DMS53 treated with DMSO at 0.1 percent for 48 hours (cell line): ENCODE measurements at regions not wholly inside any gene's neighbourhood (a gene's known extent, or its start where the extent isn't known, plus 50 kb on each side); places are given as distances from the start of the nearest gene placed in this dataset.
"Not testable (repeated sequence)": the region's sequence is repeated elsewhere in the genome, so short reads cannot be mapped to it uniquely, and the experiment has no call there.

Source experiments
- DNase-seq: peaks from one replicate; lab custom pipeline; 2025; ENCODE audit not compliant: unreplicated experiment; lab: John Stamatoyannopoulos, UW

DNA sequence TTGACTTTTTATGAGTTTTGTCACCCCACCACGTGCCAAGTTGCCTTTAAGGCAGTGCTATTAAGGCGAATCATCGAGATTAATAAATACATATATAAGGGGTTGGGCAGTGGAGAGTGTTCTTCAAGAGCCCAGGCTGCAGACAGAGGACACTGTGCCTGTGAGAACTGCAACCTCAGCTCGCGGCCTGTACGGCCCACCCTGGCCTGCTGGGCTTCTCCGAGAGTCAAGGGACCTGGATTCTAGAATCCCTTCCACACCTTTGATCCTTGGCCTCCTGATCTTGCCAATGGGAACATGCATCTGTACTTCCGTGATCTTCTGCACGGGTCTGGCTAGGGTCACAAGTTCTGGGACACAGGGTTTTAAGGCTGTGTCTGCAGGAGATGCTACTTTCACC, 54.5 kb downstream of the IRX5 start:
- no peak for DNase-seq

DNA sequence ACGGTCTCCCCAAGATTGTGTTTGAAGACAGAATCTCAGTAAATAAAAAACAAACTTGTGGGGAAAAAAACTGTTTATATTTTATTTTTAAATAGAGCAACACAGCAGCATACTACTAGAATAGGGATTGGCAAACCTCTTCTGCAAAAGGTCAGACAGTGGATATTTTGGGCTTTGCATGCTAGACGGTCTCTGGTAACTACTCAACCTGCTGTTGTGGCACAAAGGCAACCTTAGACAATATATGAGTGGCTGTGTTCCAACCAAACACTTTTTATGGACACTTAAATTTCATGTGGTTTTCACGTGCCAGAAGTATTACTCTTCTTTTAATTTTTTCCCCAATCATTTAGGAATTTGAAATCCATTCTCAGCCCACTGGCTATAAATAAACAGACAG, 55.0 kb downstream of the IRX5 start:
- no peak for DNase-seq

DNA sequence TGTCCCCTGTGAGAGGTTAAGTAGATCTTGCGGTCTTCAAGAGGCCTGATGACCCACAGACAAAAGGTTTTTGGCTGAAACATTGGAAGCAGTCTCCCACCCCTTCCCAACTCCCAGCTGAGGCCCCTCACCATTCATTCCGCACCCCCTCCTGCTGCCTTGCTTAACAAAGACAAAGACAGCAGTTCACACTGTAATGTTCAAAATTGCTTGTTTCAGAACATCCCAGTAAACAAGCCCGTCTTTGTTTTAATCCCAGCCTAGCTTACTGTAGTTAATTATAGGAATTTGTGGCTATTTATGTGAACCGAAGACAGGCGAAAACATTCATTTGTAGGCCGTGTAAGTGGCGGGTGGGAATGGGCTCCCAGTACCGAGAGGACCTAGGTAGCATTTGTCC, 55.7 kb downstream of the IRX5 start:
- DNase-seq: no peak

DNA sequence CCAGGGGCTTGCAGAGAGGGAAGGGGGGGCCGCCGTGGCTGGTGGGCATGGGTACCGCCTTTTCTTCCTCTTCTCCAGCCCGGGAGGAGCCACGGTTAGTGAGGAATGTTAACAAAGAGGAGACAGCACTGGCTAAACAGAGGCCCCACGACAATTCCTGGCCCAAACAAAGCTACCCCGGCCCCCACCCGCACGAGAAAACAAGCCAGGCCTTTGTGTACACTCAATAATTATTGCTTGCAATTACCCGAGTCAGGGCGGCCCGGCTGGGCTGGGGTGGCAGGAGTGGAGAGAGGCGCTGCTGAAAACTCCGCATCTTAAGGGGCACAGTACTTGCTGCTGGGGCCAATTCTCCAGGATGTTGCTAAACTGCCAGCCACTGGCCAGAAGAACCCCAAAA, 56.4 kb downstream of the IRX5 start:
- DNase-seq: no peak

DNA sequence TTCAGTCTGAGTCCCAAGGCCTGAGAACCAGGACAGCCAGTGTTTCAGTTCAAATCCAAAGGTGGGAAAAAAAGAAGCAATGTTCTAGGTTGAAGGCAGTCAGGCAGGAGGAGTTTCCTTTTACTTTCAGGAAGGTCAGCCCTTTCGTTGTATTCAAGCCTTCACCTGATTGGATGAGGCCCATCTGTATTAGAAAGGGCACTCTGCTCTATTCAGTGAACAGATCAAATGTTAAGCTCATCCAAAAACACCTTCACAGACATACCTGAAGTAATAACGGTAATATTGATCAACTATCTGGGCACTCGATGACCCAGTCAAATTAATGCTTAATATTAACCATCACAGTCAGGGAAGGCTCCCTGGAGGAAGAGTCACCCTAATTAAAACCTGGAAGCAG, 60.9 kb downstream of the IRX5 start:
- no peak for DNase-seq

DNA sequence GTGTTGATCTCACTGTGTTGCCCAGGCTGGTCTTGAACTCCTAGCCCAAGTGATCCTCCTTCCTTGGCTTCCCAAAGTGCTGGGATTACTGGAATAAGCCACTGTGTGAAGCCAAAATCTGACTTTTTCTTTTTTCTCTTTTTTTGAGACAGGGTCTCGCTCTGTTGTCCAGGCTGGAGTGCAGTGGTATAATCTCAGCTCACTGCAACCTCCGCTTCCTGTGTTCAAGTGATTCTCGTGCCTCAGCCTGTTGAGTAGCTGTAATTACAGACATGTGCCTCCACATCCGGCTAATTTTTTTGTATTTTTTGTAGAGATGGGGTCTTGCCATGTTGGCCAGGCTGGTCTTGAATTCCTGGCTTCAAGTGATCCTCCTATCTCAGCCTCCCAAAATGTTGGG, 61.3 kb downstream of the IRX5 start:
- not testable (repeated sequence) for DNase-seq

DNA sequence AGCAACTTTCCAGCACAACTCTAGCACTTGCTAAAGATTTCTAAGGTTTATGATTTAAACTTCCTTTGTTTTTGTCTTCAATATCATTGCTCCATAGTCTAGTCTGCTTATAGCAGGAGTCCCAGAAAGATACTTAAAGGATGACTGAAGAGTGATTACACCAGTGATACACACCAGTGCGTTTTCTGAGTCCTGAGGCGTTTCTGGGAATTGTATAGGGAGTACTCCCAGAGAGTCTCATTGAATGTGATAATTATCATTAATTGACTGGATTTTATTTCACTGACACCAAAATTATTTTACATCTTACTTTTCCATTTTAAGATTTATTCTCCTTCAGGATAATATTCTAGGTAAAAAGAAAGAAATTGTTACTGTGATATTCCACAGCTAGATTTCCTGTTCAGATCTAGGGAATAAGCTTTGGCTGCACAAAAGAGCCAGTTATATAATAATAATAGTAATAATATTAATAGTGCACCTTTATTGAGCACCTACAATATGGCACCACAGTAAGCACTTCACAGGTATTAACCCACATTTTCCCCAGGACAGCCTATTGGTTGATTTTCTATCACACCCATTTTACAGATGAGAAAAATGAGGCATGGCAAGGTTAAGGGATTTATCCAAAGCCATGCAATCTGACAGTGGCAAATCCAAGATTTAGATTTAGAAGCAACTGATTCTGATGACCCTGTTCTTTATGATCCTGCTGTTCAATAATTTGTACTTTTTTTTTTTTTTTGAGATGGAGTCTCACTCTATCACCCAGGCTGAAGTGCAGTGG, 62.6 kb downstream of the IRX5 start:
- DNase-seq: no peak

DNA sequence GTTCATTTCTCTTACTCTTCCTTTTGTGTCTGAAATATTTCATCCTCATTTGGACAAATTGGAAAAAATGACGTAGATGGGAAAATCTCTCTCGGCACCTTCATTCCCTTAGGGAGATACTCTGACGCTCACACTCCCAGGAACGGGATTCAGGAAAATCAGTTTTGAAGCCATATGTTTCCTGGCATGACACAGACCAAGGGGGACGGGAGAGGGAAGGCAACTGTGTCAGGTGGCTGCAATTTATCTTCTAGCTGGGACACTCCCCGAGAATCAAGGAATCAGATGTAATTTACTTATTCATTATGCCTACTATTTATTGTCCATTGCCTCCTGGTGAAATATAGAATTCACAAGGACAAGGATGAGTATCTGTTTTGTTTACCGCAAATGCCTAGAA, 65.5 kb downstream of the IRX5 start:
- DNase-seq: no peak

DNA sequence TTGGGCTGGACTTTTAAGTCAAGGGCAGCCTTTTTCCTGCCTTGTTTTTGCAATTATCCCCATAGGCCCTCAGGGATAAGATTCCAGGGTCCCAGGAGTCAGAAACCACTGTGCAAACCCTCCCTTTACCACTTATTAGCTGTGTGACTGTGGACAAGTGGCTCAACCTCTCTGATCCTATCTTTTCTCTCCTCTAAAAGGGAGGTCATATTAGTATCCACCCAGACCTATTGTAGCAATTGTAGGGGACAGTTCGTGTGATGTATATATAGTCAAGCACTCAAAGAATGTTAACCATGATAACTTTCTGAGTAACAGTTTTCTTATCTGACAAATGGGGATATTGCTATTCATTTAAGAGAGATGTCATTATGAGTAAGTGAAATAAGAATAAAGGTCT, 68.2 kb downstream of the IRX5 start:
- DNase-seq: no peak

DNA sequence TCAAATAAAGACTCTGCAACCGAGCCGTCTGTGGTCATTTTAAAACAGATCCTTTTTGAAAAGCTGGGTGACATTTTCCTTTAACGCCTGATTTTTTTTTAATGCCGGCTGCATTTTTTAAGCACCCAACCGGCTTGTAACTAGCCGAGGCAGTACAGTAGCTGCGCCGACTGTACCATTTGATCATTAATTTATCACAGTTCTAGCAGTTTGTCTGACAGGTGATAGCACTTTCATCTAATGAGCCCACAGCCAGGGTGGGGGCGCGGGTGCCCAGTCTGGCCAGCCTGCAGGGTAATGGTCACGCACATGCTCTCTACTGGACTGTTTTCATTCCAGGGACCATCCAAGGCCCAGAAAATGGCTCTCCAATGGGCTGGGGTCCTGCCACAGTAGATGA, 68.8 kb downstream of the IRX5 start:
- no peak for DNase-seq

DNA sequence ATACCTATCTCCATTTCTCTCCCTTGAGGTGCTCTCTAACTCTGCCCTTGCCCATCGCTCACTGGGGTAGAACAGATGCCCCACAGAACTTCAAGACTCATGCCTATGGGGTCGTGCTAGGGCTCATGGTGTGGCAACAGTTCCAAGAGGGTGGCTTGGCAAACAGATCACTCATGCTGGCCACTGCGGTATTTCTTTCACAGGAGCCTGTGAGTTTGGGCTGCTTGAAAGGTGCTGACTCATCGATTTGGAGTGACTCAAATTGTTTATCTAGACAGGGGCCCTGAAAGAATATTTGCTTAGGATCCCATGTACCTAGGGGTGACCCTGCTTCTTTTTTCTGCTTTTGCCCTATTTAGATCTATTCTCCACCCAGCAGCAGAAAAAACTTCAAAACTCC, 69.9 kb downstream of the IRX5 start:
- DNase-seq: no peak

DNA sequence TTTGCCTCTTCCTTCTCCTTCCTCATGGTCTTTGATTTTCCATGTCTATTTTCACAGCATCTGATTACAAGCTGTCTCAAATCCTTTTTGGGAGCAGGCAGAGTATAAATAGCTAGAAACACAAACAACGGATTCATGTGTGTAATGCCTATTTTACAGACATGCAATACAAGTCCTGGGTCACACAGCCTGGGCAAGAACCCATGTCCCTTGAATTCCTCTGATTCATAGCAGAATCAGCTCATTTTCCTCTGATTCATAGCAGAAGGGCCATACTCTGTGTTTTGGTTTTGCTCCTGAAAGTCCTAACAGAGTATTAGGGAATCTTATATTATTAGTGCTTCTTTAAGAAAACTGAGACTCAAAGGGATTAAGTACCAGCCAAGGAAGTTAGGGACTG, 71.3 kb downstream of the IRX5 start:
- no peak for DNase-seq

DNA sequence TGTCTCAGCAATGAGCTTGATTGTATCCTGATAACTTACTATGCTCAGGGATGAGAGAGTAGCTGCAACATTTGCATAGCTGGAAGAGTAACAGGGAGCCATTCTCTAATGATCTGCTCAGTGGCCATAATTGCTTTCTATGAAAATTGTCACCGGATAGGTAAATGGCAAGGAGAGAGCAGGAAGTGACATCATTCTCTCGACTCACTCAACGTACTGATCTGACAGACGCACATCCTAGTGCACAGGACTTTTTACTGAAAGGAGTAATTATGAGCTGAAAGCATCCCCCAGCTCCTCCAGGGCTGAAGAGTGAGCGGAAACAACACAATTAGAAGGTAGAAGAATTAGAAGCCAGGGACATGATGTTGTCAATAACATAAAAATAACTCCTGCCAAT, 71.8 kb downstream of the IRX5 start:
- DNase-seq: no peak

DNA sequence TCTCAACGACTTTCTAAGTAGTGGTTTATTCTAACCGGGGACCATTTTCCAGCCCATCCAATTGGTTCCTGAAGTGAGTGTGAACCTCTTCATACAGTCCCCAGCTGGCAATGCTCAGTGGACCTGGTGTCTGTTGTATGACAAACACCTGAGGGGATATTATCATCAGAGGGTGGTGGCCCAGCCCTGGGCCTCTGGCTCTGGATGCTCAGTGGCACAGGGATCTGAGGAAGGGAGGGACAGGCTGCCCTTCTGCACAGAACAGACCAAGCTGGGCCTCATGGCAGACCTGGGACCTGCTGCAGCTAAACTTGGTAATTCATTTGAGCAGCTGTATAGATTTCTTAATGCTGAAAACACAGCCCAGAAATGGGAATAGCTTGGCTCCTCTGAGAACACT, 72.6 kb downstream of the IRX5 start:
- no peak for DNase-seq

DNA sequence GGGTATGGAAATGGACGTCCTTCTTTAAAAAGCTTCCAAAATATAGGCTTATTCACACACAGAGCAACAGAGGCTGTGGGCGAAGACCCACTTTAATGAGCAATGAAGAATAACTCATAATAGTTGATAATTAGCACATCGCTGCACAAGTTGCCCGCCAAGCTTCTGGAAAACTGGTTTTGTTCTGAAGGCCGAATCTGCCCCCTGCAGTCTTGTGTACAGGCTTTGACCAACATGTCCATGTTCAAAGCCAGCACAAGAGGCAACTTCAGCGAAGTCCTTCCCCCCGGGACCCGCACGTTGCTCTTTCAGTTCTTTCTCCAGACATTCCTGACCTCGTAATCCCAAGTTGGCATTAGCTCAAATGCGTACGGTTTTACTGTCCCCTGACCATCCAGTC, 73.3 kb downstream of the IRX5 start:
- no peak for DNase-seq

DNA sequence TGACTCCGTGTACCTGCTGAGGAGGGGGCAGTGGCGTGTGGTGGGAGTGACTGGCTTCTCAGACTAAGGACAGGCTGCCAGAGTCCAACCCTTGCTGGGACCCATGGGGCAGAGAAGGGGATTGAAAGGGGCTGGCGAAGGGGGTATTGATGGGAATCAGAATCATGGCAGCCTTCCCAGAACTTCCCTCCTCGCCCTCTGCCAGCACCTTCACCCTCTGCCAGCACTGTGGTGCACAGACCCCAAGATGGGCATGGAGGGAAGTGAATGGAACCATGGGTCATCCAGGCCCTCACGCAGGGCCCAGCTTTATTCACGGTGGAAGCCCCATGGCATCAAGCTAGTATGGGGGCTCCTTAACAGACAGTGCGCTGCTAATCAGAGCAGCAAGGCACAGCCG, 76.8 kb downstream of the IRX5 start:
- DNase-seq: no peak

DNA sequence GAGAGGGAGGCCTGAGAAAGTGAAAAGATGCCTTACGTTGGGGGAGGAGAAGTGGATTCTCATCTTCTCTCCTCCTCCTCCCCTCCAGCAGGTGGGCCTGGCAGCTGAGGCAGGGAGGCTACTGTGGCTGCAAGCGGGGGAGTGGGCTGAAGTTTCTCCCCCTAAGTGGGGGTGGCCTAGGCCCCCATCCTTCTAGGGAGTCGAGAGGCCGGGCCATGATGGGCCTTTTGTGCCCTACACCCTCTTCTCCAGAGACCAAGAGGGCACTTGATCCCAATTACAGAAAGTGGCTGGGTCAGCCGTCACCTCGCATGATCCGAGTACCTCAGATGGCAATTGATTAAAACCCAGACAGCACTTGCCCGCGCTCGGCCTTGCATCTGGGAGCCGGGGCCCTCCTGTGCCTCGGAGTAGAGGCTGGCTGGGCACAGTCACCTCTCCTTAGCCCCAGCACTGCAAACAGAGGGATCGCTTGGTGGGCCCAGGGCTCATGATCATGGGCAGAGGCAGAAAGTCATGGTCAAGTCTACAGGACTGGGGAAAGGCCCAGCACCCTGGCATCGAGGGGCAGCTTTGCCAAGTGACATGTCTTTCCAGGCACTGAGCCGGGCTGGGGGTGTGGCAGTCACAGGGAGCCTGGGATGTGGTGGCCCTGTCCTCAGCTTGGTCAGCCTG, 78.3 kb downstream of the IRX5 start:
- no peak for DNase-seq

DNA sequence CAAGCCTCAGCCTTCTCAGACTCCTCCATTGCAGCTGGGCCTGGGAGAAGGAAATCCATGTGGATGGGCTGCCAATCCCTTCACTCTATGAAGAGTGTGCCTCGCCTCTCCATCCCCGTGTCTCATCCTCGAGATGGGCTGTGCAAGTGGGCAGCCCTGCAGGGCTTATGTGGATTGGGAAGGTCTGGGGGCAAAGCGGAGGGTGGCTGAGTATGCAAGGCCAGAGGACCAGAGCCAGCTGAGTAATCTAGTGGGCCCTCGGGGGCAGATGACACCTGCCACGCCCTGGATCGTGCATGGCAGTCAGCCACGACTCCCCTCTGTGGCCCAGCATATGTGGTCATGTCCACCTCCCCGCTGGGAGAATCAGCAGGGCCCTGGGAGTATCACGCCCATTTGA, 78.9 kb downstream of the IRX5 start:
- DNase-seq: no peak

DNA sequence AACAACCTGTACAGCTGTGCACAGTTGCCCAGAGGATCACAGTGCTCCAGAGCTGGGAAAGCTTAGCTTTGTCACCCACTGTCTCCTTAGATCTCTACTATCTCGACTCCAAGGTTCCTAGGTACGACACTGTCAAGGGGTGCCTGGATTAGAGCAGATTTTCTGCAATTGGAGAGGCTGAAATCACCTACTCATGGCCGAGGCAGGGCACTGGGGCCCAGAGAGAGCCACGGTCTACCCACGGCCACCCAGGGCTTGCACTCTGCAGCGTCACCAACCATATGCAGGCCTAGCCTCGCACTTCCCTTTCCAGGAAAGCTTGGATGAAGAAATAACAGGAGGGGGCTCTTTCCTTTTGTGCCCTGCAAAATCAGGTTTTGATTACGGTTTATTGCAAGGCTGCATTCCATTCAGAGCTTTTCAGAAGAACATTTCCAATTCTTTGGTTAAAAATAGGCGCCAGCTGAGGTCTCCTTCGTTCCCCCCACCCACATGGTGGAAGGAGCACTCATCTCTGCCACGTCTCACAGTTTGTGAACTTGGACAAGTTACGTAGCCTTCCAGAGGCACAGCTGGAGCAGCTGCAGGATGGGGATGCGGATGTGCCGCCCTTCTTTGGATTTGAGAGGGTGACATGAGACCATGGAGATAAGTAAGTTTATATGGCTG, 80.0 kb downstream of the IRX5 start:
- DNase-seq: no peak

DNA sequence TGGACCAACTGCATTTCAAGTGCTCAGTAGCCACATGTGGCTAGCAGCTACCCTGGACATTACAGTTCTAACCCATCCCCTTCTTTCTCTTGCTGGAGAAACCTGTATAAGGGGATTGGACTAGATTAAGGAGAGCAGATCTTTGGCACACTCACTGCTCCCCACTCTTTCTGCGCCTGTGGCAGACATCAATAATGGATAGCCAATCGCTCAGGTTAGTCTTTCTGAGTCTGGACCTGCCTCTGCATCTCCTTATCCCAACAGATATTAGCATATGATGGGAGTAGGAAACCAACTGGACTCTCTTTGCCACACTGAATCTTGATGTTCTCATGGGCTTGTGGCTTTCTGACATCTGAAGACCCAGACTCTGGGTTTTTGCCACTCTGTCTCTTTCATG, 81.7 kb downstream of the IRX5 start:
- no peak for DNase-seq

DNA sequence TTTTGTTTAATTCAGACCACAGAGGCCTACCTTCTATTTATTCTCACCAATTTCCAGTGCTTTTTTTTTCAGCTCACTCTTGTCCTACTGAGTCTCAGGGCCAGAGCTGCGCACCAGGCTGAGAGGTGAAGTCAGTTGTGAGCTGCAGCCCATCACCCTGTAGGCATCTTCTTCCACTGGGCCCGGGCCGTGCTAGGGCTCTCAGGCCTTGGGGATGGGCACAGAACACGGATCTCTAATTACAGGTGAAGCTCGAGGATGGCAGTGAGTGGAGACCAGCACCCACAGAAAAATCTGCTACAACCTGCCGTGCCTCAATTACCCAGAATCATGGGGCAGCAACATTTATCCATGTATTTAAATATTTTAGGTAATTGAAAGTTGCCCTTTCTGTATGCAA, 82.1 kb downstream of the IRX5 start:
- DNase-seq: no peak

DNA sequence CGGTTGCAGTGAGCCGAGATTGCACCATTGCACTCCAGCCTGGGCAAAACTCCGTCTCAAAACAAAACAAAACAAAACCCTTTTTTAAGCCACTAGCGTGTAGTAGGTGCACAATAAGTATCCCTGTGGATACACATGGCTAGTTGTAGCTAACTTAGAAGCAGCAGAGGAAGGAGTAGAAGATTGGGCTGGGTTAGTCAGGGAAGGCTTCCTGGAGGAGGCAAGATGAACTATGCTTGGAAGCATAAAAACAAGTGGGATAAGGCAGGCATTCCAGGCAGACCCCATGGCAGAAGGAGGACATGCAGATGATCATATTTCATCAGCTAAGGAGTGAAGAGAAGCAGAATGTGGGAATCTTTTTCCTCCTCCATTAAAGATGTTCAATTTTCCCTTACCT, 83.4 kb downstream of the IRX5 start:
- no peak for DNase-seq
